Right atrium auricular region (tissue), 2 donors: ENCODE measurements at regions not wholly inside any gene's neighbourhood (a gene's known extent, or its start where the extent isn't known, plus 50 kb on each side); places are given as distances from the start of the nearest gene placed in this dataset.

Experiments
- DNase-seq: peaks from one replicate; pipeline ENCODE4 v3.0.0-alpha.2; 2019; ENCODE audit warnings: low spot score
- H3K27ac ChIP-seq, 2 donors: fragments of 200-600 bp; sonication (generic); 1 replicate in 1 of 2; 2 replicates in 1 of 2; pipeline ENCODE4 v1.5.1; 2016 to 2019
- H3K27me3 ChIP-seq, 2 donors: fragments of 200-600 bp; sonication (generic); one replicate each; pipeline versions ENCODE4 v1.5.1 to v1.6.0; 2017 to 2019
- H3K36me3 ChIP-seq: fragments of 200-600 bp; sonication (generic); one replicate; pipeline ENCODE4 v1.5.1; 2016
- H3K4me1 ChIP-seq, 2 donors: fragments of 200-600 bp; sonication (generic); one replicate each; pipeline versions ENCODE4 v1.5.1 to v1.6.0; 2017 to 2019
- H3K4me3 ChIP-seq, 2 donors: fragments of 200-600 bp; sonication (generic); 1 replicate in 1 of 2; 2 replicates in 1 of 2; pipeline ENCODE4 v1.5.1; 2017 to 2019; ENCODE audit warnings: mild to moderate bottlenecking in 1 of 2, moderate library complexity in 1 of 2
- H3K9me3 ChIP-seq, 2 donors: fragments of 200-600 bp; sonication (generic); one replicate each; pipeline ENCODE4 v1.5.1; 2019
- TF ChIP-seq, protein P1 (sequence below), 2 donors: fragments of 200-600 bp; sonication (generic); IDR thresholded peaks; one replicate each; pipeline ENCODE4 v1.5.1; 2019; ENCODE audit warnings: antibody characterized with exemption in 2 of 2

DNA sequence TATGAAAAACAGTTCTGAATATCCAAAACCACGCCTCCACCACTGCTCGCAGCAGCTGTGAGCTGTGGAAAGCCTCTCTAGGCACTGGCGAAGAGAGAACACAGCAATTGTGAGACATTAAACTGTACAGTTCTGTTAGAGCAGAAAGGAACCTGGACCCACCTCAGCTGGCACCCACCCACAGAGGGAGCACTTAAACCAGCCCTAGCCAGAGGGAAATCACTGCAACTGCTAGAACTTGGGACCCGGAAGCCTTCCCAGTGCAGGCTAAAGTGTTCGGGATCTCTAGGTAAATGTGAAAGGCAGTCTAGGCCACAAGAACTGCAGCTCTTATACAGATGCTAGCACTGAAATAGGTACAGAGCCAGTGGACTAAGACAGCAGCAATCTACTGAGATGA, 308.8 kb downstream of the PRR32 start:
- no peak overlapping the region for H3K4me3 ChIP-seq
- no peaks in the 10 kb centered on the region for H3K27me3 ChIP-seq
- no peaks in the 10 kb centered on the region for H3K4me1 ChIP-seq
- TF ChIP-seq, protein P1, sequence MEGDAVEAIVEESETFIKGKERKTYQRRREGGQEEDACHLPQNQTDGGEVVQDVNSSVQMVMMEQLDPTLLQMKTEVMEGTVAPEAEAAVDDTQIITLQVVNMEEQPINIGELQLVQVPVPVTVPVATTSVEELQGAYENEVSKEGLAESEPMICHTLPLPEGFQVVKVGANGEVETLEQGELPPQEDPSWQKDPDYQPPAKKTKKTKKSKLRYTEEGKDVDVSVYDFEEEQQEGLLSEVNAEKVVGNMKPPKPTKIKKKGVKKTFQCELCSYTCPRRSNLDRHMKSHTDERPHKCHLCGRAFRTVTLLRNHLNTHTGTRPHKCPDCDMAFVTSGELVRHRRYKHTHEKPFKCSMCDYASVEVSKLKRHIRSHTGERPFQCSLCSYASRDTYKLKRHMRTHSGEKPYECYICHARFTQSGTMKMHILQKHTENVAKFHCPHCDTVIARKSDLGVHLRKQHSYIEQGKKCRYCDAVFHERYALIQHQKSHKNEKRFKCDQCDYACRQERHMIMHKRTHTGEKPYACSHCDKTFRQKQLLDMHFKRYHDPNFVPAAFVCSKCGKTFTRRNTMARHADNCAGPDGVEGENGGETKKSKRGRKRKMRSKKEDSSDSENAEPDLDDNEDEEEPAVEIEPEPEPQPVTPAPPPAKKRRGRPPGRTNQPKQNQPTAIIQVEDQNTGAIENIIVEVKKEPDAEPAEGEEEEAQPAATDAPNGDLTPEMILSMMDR (IDR thresholded peaks at IDR 0.05), result no peak
- peaks cover 0 to 3% of the 10 kb centered on the region in 2 donors for H3K9me3 ChIP-seq
- DNase-seq, result no peak
- no peak overlapping the region for H3K27ac ChIP-seq
- no peaks in the 10 kb centered on the region for H3K36me3 ChIP-seq

DNA sequence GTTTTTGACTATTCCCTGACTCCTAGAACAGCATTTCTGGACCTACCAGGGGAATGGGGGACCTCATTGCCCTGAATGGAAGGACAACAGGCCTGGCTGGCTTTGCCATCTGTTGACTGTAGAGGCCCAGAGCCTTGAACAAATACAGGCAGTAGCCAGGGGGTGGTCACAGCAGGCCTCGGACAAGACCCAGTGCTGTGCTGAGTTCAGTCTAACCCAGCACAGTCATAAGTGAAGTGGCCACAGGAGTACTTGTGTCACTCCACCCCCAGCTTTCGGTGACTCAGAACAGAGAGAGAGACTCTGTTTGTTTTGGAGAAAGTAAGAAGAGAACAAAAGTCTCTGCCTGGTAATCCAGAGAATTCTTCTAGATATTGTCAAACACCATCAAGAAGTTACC, 310.0 kb downstream of the PRR32 start:
- H3K27me3 ChIP-seq, result no peaks in the 10 kb centered on the region
- H3K27ac ChIP-seq, result no peak overlapping the region
- DNase-seq, result no peak
- no peaks in the 10 kb centered on the region for H3K4me1 ChIP-seq
- no peaks in the 10 kb centered on the region for H3K36me3 ChIP-seq
- no peak overlapping the region for H3K4me3 ChIP-seq
- peaks cover 0 to 3% of the 10 kb centered on the region in 2 donors for H3K9me3 ChIP-seq
- TF ChIP-seq, protein P1 (IDR thresholded peaks at IDR 0.05), result no peak

DNA sequence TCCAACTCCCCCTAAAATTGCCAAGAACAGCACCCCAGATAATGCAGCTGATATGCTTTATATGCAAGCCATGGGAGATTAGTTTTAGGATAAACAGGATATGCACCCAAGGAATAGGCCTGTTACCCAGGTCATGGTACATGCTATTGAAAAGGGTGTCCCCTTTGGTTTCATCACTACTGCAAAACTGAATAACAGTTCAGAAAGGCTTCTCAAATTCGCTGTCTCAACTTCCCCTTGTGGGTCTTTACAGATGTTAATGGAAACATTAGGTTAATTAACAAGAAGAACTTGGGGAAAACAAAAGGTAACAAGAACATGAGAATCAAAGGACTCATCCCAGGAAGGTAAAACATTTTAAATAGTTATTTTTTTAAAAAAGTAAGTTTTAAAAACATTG, 318.7 kb downstream of the PRR32 start:
- no peak overlapping the region for H3K27ac ChIP-seq
- no peaks in the 10 kb centered on the region for H3K4me1 ChIP-seq
- H3K4me3 ChIP-seq, result no peak overlapping the region
- no peaks in the 10 kb centered on the region for H3K27me3 ChIP-seq
- TF ChIP-seq, protein P1 (IDR thresholded peaks at IDR 0.05), result no peak
- no peaks in the 10 kb centered on the region for H3K9me3 ChIP-seq
- no peak for DNase-seq
- H3K36me3 ChIP-seq, result no peaks in the 10 kb centered on the region

DNA sequence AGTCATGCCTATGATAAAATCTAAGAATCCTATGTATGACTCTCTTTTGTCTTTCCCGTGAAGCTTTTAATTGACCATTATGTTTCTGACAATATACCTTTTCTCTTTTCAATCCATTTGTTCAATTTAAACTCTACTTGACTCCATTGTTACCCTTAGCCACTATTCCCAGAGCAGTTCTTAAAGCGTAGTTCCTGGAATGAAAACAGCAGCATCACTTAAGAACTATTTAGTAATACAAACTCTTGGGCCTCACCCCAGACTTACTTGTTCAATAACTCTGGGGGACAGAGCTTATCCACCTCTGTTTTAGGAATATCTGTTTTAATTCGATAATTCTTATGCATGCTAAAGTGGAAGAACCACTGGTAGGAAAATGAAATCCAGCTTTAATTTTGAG, 358.4 kb downstream of the PRR32 start:
- H3K27ac ChIP-seq, result no peak overlapping the region
- H3K4me3 ChIP-seq, result no peak overlapping the region
- TF ChIP-seq, protein P1 (IDR thresholded peaks at IDR 0.05), result no peak

DNA sequence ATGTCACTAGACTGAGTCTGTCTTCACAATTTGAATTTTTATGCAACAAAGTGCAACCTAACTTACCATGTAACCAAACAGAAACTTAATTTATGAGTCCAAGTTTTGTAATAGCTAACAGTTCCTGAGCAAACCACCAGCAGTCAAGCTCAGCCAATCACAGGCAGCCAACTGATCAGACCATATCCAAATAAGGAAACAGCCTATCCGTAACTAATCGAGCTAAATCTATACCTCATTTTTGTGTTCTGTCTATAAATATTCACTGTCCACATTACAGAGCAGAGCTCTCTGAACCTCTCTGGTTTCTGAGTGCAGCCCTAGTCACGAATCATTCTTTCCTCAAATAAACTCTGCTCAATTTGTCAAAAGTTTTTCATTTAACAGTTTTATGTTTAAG, 367.6 kb downstream of the PRR32 start:
- Histone ChIP-seq H3K4me1 (no peaks in the 10 kb centered on the region), H3K9me3 (no peaks in the 10 kb centered on the region), H3K36me3 (no peaks in the 10 kb centered on the region), H3K27me3 (no peaks in the 10 kb centered on the region), H3K4me3 (no peak overlapping the region), H3K27ac (no peak overlapping the region)
- DNase-seq, result no peak
- TF ChIP-seq, protein P1 (IDR thresholded peaks at IDR 0.05), result no peak

More for the DNA sequence above, 358.4 kb downstream of the PRR32 start:
- Histone ChIP-seq H3K4me1 (no peaks in the 10 kb centered on the region), H3K36me3 (no peaks in the 10 kb centered on the region), H3K27me3 (no peaks in the 10 kb centered on the region), H3K9me3 (no peaks in the 10 kb centered on the region)
- DNase-seq, result no peak

DNA sequence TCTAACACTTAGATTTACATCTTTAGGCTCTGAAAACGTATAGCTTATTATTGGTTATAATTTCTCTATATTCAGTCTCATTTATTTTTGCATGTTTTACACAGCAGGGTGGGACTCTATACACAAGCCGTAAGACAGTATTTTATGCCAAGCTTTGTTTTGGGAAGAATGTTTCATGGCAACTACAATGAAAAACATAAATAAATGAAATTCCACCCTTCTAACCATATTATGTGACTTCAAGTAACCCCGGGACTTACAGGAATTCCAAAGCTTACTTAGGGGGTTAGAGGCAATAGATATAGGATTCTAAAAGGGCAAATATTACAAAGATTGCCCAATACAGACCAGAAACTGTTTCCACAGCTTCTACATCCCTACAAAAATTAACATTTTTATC, 370.9 kb downstream of the PRR32 start:
- Histone ChIP-seq H3K36me3 (no peaks in the 10 kb centered on the region), H3K27me3 (no peaks in the 10 kb centered on the region), H3K4me3 (no peak overlapping the region), H3K9me3 (no peaks in the 10 kb centered on the region), H3K27ac (no peak overlapping the region), H3K4me1 (no peaks in the 10 kb centered on the region)
- no peak for DNase-seq
- TF ChIP-seq, protein P1 (IDR thresholded peaks at IDR 0.05), result no peak
